CD4-positive, alpha-beta T cell treated with Interleukin-4 for 4 hours (primary cell): ENCODE measurements at regions not wholly inside any gene's neighbourhood (a gene's known extent, or its start where the extent isn't known, plus 50 kb on each side); places are given as distances from the start of the nearest gene placed in this dataset.
"Not testable (repeated sequence)": the region's sequence is repeated elsewhere in the genome, so short reads cannot be mapped to it uniquely, and the experiment has no call there.

Experiments used
- DNase-seq: peaks from one replicate; pipeline ENCODE4 v3.0.0-alpha.2; 2020

DNA sequence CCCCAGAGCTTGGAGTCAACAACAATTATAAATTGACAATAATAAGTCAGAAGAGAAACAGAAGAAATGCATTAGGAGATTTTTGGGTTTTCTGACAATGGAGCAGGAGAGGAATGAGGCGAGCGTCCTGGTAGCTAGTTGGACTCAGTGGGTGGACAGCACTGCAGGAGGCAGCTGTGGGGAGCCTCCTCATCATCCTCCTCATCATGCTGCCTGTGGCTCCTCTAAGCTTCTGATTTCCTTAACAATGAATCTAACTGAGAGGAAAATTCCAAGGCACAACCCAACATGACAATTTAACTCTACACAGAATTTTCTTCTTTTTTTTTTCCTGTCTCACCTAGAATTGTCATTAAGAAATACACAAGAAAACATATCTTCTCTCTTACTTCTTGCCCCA lies 357.1 kb upstream of the NOCT start:
- DNase-seq, result no peak

DNA sequence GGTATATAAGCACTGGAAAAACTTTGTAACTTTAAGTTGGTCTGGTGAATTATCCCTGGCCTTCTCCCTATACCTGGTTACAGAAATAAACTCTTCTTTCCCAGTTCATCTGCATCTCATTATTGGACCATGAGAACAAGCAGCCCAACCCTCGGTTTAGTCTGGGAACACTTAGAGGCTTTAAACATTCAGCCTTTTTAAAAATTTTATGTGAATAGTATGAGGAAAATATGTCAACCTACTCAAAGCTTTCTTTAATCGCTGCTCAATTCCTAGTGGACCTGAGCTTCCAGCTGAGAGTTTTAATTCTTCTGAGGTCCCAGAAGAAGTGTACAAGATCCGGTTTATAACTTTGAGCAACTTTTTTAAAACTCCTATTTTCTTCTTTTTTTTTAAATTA lies 358.6 kb upstream of the NOCT start:
- DNase-seq, result no peak

DNA sequence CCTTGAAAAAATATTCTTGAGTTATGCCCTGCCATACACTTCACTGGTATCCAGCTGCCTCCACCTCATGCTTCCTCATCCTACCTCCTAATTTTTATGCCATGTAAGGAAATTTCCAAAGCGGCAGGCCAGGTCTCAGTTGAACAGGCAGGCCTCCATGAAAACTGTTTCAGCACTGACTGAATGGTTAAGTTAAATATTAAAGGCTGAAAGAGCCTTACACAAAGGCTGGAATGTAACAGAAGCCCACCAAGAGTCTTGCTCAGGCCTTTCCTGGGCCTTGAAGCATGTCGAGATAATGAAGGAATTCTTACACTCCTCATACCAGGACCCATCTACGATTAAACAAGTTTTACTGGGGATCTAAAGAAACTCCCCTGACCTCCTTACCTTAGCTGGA lies 359.6 kb upstream of the NOCT start:
- no peak for DNase-seq

DNA sequence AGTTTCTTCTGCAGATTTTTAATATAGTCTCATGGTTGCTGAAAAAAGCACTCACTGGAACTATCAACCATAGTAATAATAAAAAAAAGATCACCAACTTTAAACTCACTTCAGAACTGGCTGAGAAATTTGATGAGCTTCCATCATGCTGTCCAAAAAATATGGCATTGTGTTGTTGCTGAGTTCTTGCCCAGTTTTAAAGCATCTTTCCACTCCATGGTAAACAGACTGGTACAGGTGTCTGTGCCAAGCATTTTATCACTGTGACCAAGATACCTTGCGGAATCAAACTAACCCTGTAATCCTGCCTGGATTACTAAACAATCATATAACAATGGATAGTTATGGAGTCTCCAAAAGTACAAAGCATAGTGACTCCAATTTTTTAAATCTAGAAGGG lies 360.3 kb upstream of the NOCT start:
- no peak for DNase-seq

DNA sequence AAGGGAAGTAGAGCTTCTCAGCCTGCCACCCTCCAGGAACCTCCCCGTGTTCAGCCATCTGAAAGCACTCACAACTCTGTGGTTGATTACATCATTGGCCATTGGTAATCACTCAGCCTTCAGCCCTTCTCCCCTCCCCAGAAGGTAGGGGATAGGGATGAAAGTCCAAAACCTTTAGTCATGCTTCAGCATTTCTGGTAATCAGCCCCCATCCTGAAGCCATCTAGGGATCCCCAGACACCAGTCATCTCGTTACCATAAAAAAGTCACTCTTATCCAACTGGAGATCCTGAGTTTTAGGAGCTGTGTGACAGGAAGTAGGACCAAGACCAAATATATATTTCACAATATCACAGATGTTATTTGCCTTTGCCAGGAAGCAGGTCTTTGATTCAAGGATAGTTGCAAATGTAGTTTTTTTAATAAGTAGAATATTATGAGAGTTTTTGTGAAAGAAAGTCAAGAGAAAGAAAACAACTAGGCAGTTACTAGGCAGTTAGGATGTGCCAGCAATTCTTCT lies 364.6 kb upstream of the NOCT start:
- no peak for DNase-seq

DNA sequence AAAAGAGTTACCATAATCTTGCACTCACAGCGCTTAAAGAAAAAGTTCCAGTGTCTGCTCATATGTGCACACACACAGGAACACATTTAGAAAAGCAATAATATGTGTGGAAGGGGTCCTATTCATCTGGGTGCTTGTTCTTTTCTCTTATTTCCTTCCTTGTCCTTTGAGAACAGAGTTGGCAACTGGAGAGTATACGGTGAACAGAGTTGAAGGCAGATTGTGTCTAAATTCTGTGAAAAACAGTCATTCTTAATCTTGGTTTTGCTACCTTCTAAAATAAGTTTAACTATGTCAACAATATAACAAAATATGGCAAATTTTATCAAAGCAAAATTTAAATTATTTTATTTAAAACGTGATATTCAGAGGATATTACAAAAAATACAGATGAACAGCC lies 365.1 kb upstream of the NOCT start:
- no peak for DNase-seq

- no peak for DNase-seq
Measured at GRCh38 chr4:138647433-138647832, 368.1 kb upstream of the NOCT start.

GRCh38 chr4:138646383-138646782 lies 369.2 kb upstream of the NOCT start:
- DNase-seq, result no peak

- no peak for DNase-seq
Measured at GRCh38 chr4:138645289-138645688, 370.3 kb upstream of the NOCT start.

DNA sequence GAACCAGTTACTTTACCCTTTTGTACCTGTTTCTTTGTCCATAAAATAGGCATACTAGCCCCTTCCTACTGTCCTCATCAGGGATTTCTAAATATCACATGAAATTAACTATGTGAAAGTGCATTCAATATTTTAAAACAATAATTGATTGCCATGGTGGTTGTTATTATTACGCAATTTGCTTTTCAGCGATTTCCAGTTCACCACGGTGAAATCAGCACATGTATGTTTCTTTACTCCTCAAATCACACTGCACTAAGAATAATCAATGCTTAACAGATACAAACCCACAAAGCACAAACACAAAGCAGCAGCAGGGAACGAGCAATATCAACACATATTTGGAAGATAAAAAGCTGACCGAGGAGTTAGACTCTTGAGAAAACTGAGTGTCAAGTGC lies 371.3 kb upstream of the NOCT start:
- DNase-seq, result no peak

DNA sequence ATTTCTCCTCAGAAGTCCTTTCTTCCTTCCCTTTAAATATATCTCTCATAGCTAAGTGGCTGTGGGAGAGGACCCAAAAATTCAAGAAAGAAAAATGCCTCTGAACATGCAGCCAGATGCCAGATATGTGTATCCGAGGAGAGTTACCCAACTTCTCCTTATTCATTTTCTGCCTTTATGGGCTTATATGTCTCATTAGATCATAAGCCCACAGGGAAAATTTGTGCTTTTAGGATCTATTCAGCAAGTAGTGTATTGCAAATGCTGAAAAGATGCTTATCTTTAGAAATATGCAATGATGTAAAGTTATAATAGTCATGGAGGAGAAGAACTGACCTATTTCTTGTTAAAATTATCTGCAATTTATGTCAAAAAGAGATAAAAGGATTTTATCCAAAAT lies 371.8 kb upstream of the NOCT start:
- DNase-seq, result no peak

DNA sequence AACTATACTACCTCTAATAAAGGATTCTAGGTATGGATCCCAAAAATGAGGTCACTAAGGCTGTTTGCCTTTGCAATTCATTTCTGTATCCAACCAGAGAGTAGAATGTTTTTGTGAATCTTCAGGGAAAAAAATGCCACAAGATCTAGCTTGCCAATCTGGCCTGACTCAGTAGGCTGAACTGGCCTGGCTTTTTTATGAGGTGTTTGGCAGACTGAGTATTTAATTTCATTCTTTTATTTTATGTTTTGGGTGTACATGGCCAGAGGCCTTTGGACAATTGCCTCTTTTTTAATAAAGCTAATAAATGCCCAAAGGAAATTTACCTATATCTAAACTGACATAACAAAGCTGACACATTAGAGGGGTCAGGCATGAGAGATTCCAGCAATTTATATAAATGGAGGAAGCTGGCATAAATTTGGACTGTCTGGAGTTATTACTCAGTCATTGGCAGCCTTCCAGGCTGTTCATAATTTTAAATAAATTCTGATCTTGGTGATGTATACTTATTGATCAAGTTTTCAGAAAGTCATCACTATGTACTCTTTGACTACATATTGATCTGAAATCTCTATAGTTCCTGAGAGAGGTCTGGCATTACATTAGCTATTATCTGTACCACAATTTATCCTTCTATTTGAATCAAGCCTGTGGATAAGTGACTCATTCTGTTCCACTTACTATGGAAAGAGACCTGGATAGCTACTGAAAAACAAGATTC lies 376.4 kb upstream of the NOCT start:
- DNase-seq, result no peak

- DNase-seq, result no peak
Measured at GRCh38 chr4:138636781-138637180, 378.8 kb upstream of the NOCT start.

GRCh38 chr4:138634915-138635314 lies 380.7 kb upstream of the NOCT start:
- DNase-seq, result no peak

GRCh38 chr4:138633580-138633904 lies 382.0 kb upstream of the NOCT start:
- DNase-seq, result no peak

GRCh38 chr4:138632856-138633579 lies 382.6 kb upstream of the NOCT start:
- no peak for DNase-seq

GRCh38 chr4:138630666-138631065 lies 384.9 kb upstream of the NOCT start:
- DNase-seq, result no peak

DNA sequence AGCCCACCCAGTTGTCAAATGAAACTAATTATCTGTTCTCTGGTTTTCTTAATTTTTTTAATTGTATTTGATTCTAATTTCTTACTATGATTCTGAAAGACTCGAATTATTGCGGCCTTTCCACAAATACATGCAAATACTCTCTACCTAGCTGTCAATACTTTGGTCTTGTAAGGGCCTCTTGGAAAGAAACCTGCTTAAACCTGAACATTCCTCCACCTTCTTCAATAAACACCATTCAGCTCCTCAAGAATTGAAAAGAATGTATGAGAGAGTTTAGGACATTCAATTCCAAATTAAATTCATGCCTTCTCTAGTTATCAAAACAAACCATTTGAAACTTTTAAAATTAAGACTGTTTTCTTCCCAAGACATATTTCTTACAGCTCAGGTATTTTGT lies 385.9 kb upstream of the NOCT start:
- no peak for DNase-seq

DNA sequence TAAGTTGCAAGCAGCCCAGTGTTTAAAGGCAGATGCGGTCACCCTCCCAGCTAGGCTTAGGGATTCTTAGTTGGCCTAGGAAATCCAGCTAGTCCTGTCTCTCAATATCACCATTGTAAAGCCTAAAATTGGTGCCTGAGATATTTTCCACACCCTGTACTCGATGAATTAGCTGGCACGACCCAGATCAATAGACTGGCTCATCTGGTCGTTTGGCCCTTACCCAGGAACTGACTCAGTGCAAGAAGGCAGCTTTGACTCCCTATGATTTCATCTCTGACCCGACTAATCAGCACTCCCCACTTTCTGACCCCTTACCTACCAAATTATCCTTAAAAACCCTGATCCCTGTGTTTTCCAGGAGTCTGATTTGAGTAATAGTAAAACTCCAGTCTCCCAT lies 384.9 kb upstream of the SLC7A11 start:
- DNase-seq, result no peak

DNA sequence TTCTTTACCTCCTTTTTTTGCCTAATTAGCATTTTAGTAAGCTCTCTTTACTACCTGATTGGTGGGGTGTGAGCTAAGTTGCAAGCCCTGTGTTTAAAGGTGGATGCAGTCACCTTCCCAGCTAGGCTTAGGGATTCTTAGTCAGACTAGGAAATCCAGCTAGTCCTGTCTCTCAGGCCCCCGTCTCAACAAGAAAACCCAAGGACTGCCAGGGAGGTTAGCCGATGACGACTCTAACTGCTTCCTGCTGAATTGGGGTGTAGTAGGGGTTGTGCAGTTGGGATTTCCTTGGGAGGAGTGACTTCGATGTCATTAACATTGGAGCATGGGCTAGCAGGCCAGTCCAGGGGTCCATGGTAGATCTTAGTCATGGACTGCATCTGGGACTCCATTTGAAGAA lies 380.2 kb upstream of the SLC7A11 start:
- DNase-seq, result not testable (repeated sequence)

DNA sequence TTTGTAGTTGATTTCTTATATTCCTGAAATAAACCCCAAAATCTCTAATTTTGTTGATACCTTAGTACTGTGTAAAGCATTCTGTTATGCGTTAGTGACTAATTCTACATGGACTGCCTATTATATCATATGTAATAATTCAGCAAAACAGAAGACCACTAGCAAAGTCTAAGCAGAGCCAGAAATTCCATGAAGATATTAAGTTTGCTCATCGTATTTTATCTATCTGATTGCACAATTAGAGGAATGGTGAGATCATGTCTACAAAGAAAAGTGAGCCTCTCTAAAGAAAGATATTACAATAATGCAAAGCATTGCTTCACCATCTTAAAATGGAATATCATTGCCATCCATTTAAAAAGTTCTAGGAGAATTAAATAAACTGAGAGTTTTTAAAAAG lies 374.6 kb upstream of the SLC7A11 start:
- DNase-seq, result no peak

DNA sequence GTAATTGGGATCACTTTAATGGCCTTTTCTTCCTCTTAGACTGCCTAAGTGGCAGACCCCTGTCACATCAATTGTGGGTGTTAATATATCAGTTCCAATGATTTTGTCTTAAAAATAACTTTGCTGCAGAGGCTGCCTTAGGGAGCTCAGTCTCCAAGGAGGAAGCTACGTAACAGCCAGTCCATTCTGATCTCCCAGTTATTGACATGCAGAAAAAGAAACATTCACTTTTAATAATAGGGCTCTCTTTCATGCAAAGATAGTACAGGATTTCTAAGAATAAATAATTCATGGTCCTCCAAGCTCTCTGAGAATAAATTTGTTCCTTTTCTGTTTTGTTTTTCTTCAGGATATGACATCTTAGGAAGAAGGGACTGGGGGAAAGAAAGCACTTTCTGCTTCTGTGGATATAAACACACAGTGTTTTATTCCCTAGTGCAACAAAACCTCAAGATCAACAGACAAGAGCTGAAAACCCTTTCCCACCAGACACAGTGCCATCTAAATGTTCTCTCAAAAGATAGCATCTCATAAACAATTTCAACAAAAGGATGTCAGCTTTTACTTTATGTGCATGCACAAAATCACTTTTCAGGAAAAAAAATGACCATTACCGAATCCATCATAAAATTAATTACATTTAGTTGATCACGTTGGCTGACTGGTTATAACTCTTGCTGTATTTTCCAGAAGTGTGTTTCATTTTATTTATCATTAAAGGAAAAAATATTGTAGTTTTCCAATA lies 372.4 kb upstream of the SLC7A11 start:
- no peak for DNase-seq

DNA sequence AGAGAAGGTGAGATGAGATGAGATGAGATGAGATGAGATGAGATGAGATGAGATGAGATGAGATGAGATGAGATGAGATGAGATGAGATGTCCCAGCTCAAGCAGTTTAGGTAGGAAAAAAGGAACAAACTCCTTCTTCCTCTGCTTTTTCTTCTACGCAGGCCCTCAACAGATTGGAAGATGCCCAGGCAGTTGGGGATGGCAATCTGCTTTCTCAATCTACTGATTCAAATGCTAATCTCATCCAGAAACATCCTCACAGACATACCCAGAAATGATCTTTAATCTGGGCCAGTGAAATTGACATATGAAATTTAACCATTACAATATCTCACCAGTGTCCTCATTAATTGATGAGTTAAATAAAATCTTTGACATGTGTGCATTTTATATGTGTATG lies 370.3 kb upstream of the SLC7A11 start:
- DNase-seq, result no peak

- DNase-seq, result no peak
Measured at GRCh38 chr4:138611721-138612120, 369.6 kb upstream of the SLC7A11 start.
